ENCODE measurements at regions not wholly inside any gene's neighbourhood (a gene's known extent, or its start where the extent isn't known, plus 50 kb on each side); places are given as distances from the start of the nearest gene placed in this dataset.

DNA sequence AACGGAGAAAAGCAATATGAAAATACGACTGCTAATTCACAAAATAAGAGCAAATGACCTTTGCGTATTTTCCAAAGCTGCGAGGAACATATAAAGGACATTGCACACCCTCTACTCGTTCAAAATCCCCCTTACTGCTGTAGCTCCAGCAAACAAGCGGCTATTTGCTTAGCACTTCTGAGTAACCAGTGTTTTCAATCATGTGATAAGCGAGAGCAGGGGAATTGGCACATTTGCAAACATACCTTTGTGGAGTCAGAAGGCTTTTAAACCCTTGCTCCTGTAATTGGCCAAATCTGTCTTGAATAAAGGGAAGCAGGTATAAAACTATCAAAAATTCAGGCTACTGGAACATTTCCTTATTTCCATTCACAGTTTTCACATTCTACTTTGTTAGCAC lies 610.2 kb downstream of the UBE2NL start:
- Histone ChIP-seq H3K4me3 (ENCODE audit: low read depth, low read length) (no peak overlapping the region), H3K27ac (ENCODE audit: insufficient read depth, low read length, poor library complexity, severe bottlenecking) (no peak overlapping the region), H3K9me3 (ENCODE audit: control insufficient read depth in 2 of 2, low read length in 2 of 2) (peaks cover 4% of the 10 kb centered on the region in 2 experiments), H3K27me3 (ENCODE audit: control insufficient read depth, insufficient read depth, low read length) (no peaks in the 10 kb centered on the region), H3K4me1 (ENCODE audit: control insufficient read depth, insufficient read depth, low read length, poor library complexity, severe bottlenecking) (no peaks in the 10 kb centered on the region), H3K36me3 (ENCODE audit: control insufficient read depth, insufficient read depth, low read length) (no peaks in the 10 kb centered on the region)
- no peak overlapping the region for H3K27ac Mint-ChIP-seq
- DNase-seq = no peak
- H3K36me3 Mint-ChIP-seq = no peaks in the 10 kb centered on the region
- H3K27me3 Mint-ChIP-seq = no peaks in the 10 kb centered on the region
- peaks cover 0 to 3% (median 1%) of the 10 kb centered on the region in 7 donors for H3K9me3 Mint-ChIP-seq
- H3K4me1 Mint-ChIP-seq = no peaks in the 10 kb centered on the region
- no peak for ATAC-seq (ENCODE audit: low read depth in 2 of 2)
- H3K4me3 Mint-ChIP-seq = no peak overlapping the region

DNA sequence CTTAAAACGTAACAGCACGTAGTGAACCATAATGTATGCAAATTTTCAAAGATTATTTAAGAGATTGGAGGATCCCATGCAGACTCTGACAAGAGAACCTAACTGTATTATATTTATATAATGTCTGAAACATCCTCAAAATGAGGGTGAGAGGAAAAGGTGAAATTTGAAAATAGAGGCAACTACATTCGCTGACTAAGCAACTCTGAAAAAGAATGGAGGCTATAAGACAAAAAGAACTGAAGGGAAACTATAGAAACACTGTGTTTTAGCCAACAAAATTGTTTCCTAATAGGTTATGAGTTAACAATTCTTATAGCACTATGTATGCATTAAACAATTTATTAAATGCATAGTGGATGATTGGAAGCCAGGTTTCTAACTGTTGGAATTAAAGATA lies 648.0 kb downstream of the UBE2NL start:
- H3K36me3 Mint-ChIP-seq = no peaks in the 10 kb centered on the region
- DNase-seq (no peak), ATAC-seq (ENCODE audit: low read depth in 2 of 2) (no peak)
- no peaks in the 10 kb centered on the region for H3K4me1 ChIP-seq (ENCODE audit: control insufficient read depth, insufficient read depth, low read length, poor library complexity, severe bottlenecking)
- no peak overlapping the region for H3K27ac Mint-ChIP-seq
- H3K27me3 ChIP-seq (ENCODE audit: control insufficient read depth, insufficient read depth, low read length) = no peaks in the 10 kb centered on the region
- H3K9me3 ChIP-seq (ENCODE audit: control insufficient read depth in 2 of 2, low read length in 2 of 2) = no peaks in the 10 kb centered on the region
- no peaks in the 10 kb centered on the region for H3K27me3 Mint-ChIP-seq
- no peaks in the 10 kb centered on the region for H3K4me1 Mint-ChIP-seq
- no peak overlapping the region for H3K27ac ChIP-seq (ENCODE audit: insufficient read depth, low read length, poor library complexity, severe bottlenecking)
- H3K4me3 ChIP-seq (ENCODE audit: low read depth, low read length) = no peak overlapping the region
- H3K36me3 ChIP-seq (ENCODE audit: control insufficient read depth, insufficient read depth, low read length) = no peaks in the 10 kb centered on the region
- peaks cover 0 to 10% (median 4%) of the 10 kb centered on the region in 7 donors for H3K9me3 Mint-ChIP-seq
- H3K4me3 Mint-ChIP-seq = no peak overlapping the region

DNA sequence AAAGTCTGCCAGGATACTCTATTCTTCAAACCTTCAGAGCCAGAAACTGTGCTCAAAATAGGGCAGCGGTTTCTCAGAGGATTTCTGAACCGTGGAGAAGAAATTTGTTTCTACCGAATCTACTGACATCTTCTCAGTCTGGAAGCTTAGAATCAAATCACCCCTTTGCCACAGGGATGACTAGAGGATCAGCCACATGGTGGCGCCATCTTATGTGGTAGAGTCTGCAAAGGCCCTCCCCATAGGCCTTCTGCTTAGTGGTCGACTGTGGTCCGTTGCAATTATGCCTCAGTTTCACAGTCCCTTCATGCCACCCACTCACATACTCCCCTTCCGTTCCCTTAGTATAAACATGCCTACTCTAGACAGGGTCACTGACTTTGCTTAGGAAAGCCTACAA lies 680.7 kb upstream of the SPANXN1 start:
- DNase-seq (no peak), ATAC-seq (ENCODE audit: low read depth in 2 of 2) (no peak)
- Mint-ChIP-seq H3K36me3 (no peaks in the 10 kb centered on the region), H3K4me1 (no peaks in the 10 kb centered on the region), H3K27ac (no peak overlapping the region), H3K4me3 (no peak overlapping the region), H3K27me3 (no peaks in the 10 kb centered on the region), H3K9me3 (peaks cover 0 to 5% (median 1%) of the 10 kb centered on the region in 7 donors)
- H3K36me3 ChIP-seq (ENCODE audit: control insufficient read depth, insufficient read depth, low read length) = no peaks in the 10 kb centered on the region
- H3K27me3 ChIP-seq (ENCODE audit: control insufficient read depth, insufficient read depth, low read length) = no peaks in the 10 kb centered on the region
- no peak overlapping the region for H3K4me3 ChIP-seq (ENCODE audit: low read depth, low read length)
- no peaks in the 10 kb centered on the region for H3K9me3 ChIP-seq (ENCODE audit: control insufficient read depth in 2 of 2, low read length in 2 of 2)
- H3K27ac ChIP-seq (ENCODE audit: insufficient read depth, low read length, poor library complexity, severe bottlenecking) = no peak overlapping the region
- H3K4me1 ChIP-seq (ENCODE audit: control insufficient read depth, insufficient read depth, low read length, poor library complexity, severe bottlenecking) = no peaks in the 10 kb centered on the region

DNA sequence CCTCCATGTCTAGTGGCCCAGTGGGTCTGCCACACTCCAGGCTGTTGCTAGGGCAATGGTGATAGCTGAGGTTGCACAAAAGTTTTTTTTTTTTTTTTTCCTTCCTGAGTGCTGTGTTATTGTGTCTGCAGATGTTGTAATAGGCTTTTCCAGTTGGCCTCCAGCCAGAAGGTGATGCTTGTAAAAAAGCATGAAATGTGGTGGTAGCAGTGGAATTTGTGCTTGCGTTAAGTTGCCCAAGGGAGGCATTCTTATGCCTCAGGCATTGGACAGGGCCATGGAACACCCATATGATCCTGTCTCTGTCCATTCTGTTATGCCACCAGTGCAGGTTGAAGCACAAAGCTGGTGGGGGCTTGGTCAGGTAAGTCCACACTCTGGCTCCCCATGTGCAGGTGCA lies 660.5 kb upstream of the SPANXN1 start:
- no peaks in the 10 kb centered on the region for H3K4me1 Mint-ChIP-seq
- Histone ChIP-seq H3K9me3 (ENCODE audit: control insufficient read depth in 2 of 2, low read length in 2 of 2) (no peaks in the 10 kb centered on the region), H3K4me1 (ENCODE audit: control insufficient read depth, insufficient read depth, low read length, poor library complexity, severe bottlenecking) (no peaks in the 10 kb centered on the region), H3K27me3 (ENCODE audit: control insufficient read depth, insufficient read depth, low read length) (no peaks in the 10 kb centered on the region), H3K27ac (ENCODE audit: insufficient read depth, low read length, poor library complexity, severe bottlenecking) (no peak overlapping the region), H3K4me3 (ENCODE audit: low read depth, low read length) (no peak overlapping the region), H3K36me3 (ENCODE audit: control insufficient read depth, insufficient read depth, low read length) (no peaks in the 10 kb centered on the region)
- peaks cover 0 to 8% (median 4%) of the 10 kb centered on the region in 7 donors for H3K9me3 Mint-ChIP-seq
- no peak for DNase-seq
- no peaks in the 10 kb centered on the region for H3K36me3 Mint-ChIP-seq
- no peak overlapping the region for H3K4me3 Mint-ChIP-seq
- H3K27ac Mint-ChIP-seq = no peak overlapping the region
- no peaks in the 10 kb centered on the region for H3K27me3 Mint-ChIP-seq
- ATAC-seq (ENCODE audit: low read depth in 2 of 2) = no peak

DNA sequence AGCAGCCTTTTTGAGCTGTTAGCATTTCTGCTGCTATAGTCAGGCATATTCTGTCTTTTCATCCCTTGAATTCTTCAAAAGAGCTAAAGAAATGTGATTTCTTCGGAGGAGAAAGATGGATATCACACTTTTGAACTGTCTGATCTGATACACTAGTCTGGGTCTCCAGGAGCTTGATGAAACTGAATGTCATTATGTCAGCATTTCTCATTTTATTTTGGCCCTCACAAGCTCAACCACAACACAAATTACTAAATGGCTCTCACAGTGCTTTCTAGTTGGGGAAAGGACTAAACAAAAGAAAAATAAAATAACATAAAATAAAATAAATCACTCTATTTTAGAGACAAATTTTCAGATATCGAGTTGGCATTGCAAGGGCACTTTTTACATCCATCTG lies 655.3 kb upstream of the SPANXN1 start:
- H3K4me3 Mint-ChIP-seq = no peak overlapping the region
- no peak for ATAC-seq (ENCODE audit: low read depth in 2 of 2)

DNA sequence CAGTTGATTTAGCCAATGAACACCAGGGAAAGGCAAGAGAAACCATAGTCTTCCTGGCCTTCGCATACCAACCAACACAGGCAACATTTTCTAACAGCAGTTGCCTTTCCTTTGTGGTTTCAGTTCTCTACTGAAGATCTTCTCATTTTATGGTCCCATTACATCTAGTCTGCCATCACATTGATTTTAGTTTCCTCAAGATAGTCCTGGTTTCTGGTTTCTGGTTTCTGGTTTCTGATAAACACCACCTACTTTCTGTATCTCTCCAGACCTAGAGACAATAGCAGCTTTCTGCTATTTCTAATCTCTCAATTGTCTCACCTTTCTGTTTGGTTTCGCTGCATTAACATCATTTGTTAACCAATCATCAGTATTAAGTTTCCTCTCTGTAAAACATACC lies 646.3 kb upstream of the SPANXN1 start:
- Histone ChIP-seq H3K27ac (ENCODE audit: insufficient read depth, low read length, poor library complexity, severe bottlenecking) (no peak overlapping the region), H3K4me3 (ENCODE audit: low read depth, low read length) (no peak overlapping the region), H3K9me3 (ENCODE audit: control insufficient read depth in 2 of 2, low read length in 2 of 2) (peaks cover 4 to 5% of the 10 kb centered on the region in 2 experiments), H3K4me1 (ENCODE audit: control insufficient read depth, insufficient read depth, low read length, poor library complexity, severe bottlenecking) (no peaks in the 10 kb centered on the region), H3K27me3 (ENCODE audit: control insufficient read depth, insufficient read depth, low read length) (no peaks in the 10 kb centered on the region), H3K36me3 (ENCODE audit: control insufficient read depth, insufficient read depth, low read length) (no peaks in the 10 kb centered on the region)
- DNase-seq (no peak), ATAC-seq (ENCODE audit: low read depth in 2 of 2) (no peak)
- H3K27me3 Mint-ChIP-seq = no peaks in the 10 kb centered on the region
- no peaks in the 10 kb centered on the region for H3K36me3 Mint-ChIP-seq
- H3K27ac Mint-ChIP-seq = no peak overlapping the region
- H3K9me3 Mint-ChIP-seq = peaks cover 0 to 3% (median 0%) of the 10 kb centered on the region in 7 donors
- no peaks in the 10 kb centered on the region for H3K4me1 Mint-ChIP-seq
- H3K4me3 Mint-ChIP-seq = no peak overlapping the region

More for the DNA sequence above, 655.3 kb upstream of the SPANXN1 start:
- DNase-seq = no peak
- no peaks in the 10 kb centered on the region for H3K36me3 ChIP-seq (ENCODE audit: control insufficient read depth, insufficient read depth, low read length)
- no peaks in the 10 kb centered on the region for H3K4me1 ChIP-seq (ENCODE audit: control insufficient read depth, insufficient read depth, low read length, poor library complexity, severe bottlenecking)
- H3K4me1 Mint-ChIP-seq = no peaks in the 10 kb centered on the region
- H3K36me3 Mint-ChIP-seq = no peaks in the 10 kb centered on the region
- H3K27ac Mint-ChIP-seq = no peak overlapping the region
- H3K9me3 ChIP-seq (ENCODE audit: control insufficient read depth in 2 of 2, low read length in 2 of 2) = peaks cover 0 to 5% of the 10 kb centered on the region in 2 experiments
- H3K4me3 ChIP-seq (ENCODE audit: low read depth, low read length) = no peak overlapping the region
- no peaks in the 10 kb centered on the region for H3K27me3 Mint-ChIP-seq
- H3K9me3 Mint-ChIP-seq = peaks cover 0 to 7% (median 2%) of the 10 kb centered on the region in 7 donors
- H3K27ac ChIP-seq (ENCODE audit: insufficient read depth, low read length, poor library complexity, severe bottlenecking) = no peak overlapping the region
- no peaks in the 10 kb centered on the region for H3K27me3 ChIP-seq (ENCODE audit: control insufficient read depth, insufficient read depth, low read length)

DNA sequence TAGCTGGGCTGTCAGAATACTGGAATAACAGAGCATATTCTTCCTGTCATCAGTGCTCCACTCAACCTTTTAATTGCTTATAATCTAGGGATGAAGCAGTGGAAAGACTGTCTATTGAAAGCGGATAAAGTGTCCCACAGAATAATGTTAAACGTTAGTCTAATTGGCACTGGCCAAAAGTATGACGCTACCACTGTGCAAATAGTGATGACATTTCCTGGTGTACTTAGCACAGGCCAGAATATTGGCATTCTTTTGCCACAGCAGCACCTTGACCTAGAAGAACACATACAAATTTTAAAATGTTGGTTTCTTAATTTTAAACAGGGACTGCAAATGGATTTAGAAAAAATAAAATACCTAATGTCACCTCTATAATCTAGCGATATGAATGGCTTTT lies 635.2 kb upstream of the SPANXN1 start:
- no peaks in the 10 kb centered on the region for H3K4me1 Mint-ChIP-seq
- H3K36me3 Mint-ChIP-seq = no peaks in the 10 kb centered on the region
- ATAC-seq (ENCODE audit: low read depth in 2 of 2) = no peak
- H3K4me3 Mint-ChIP-seq = no peak overlapping the region
- Histone ChIP-seq H3K9me3 (ENCODE audit: control insufficient read depth in 2 of 2, low read length in 2 of 2) (peaks cover 0 to under 1% of the 10 kb centered on the region in 2 experiments), H3K36me3 (ENCODE audit: control insufficient read depth, insufficient read depth, low read length) (no peaks in the 10 kb centered on the region), H3K4me3 (ENCODE audit: low read depth, low read length) (no peak overlapping the region), H3K27me3 (ENCODE audit: control insufficient read depth, insufficient read depth, low read length) (no peaks in the 10 kb centered on the region), H3K27ac (ENCODE audit: insufficient read depth, low read length, poor library complexity, severe bottlenecking) (no peak overlapping the region), H3K4me1 (ENCODE audit: control insufficient read depth, insufficient read depth, low read length, poor library complexity, severe bottlenecking) (no peaks in the 10 kb centered on the region)
- no peaks in the 10 kb centered on the region for H3K27me3 Mint-ChIP-seq
- DNase-seq = no peak
- H3K9me3 Mint-ChIP-seq = peaks cover 0 to 8% (median 0%) of the 10 kb centered on the region in 7 donors
- H3K27ac Mint-ChIP-seq = no peak overlapping the region

DNA sequence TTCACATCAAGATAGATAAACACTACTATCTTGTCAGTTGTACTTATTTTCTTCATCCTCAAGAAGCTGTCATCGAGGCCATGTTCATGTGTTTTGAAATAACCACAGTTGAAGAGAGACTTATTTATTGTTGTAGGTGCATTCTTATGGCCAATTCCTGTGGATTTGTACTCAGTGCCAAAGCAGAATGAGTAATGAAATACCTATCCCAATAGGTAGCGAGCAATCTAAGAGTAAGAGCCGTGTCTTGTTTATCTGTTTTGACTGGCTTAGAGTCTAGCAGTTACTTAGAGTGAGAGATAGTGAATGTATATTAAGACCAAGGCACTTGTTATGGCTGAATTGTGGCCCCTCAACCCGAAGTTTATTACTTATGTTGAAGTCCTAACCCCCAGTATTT lies 631.0 kb upstream of the SPANXN1 start:
- no peaks in the 10 kb centered on the region for H3K4me1 Mint-ChIP-seq
- Histone ChIP-seq H3K4me3 (ENCODE audit: low read depth, low read length) (no peak overlapping the region), H3K27me3 (ENCODE audit: control insufficient read depth, insufficient read depth, low read length) (no peaks in the 10 kb centered on the region), H3K27ac (ENCODE audit: insufficient read depth, low read length, poor library complexity, severe bottlenecking) (no peak overlapping the region), H3K9me3 (ENCODE audit: control insufficient read depth in 2 of 2, low read length in 2 of 2) (peaks cover 0 to 3% of the 10 kb centered on the region in 2 experiments), H3K36me3 (ENCODE audit: control insufficient read depth, insufficient read depth, low read length) (no peaks in the 10 kb centered on the region), H3K4me1 (ENCODE audit: control insufficient read depth, insufficient read depth, low read length, poor library complexity, severe bottlenecking) (no peaks in the 10 kb centered on the region)
- H3K36me3 Mint-ChIP-seq = no peaks in the 10 kb centered on the region
- H3K9me3 Mint-ChIP-seq = peaks cover 0 to 11% (median 0%) of the 10 kb centered on the region in 7 donors
- ATAC-seq (ENCODE audit: low read depth in 2 of 2) (no peak), DNase-seq (no peak)
- H3K27me3 Mint-ChIP-seq = no peaks in the 10 kb centered on the region
- H3K27ac Mint-ChIP-seq = no peak overlapping the region
- H3K4me3 Mint-ChIP-seq = no peak overlapping the region

Data from CD4-positive, CD25-positive, alpha-beta regulatory T cell (primary cell).